Endothelial cell of umbilical vein (primary cell): ENCODE measurements at regions not wholly inside any gene's neighbourhood (a gene's known extent, or its start where the extent isn't known, plus 50 kb on each side); places are given as distances from the start of the nearest gene placed in this dataset.

Experiments
- EZH2 ChIP-seq: IDR thresholded peaks from 2 replicates; pipeline ENCODE4 v1.6.1; 2012; ENCODE audit warnings: borderline replicate concordance, low read depth, mild to moderate bottlenecking, moderate library complexity, low read length, inconsistent platforms; ENCODE audit not compliant: severe bottlenecking
- JUN ChIP-seq: IDR thresholded peaks from 2 replicates; pipeline ENCODE4 v1.6.1; 2011; ENCODE audit warnings: borderline replicate concordance, low read depth; ENCODE audit not compliant: insufficient read length, insufficient read depth
- POLR2A ChIP-seq: IDR thresholded peaks from 2 replicates; pipeline ENCODE4 v1.6.1; 2012; ENCODE audit warnings: low read depth, mild to moderate bottlenecking, control low read depth, low read length
- POLR2AphosphoS5 ChIP-seq: IDR thresholded peaks from 2 replicates; pipeline ENCODE4 v1.6.1; 2012; ENCODE audit warnings: low read depth, mild to moderate bottlenecking, control low read depth, low read length, moderate library complexity; ENCODE audit not compliant: insufficient read depth
- TF ChIP-seq, protein P1 (sequence below): IDR thresholded peaks from 2 replicates; pipeline ENCODE4 v1.6.1; 2011; ENCODE audit not compliant: insufficient read depth, insufficient read length
- TF ChIP-seq, protein P2 (sequence below), 2 donors: IDR thresholded peaks; 1 replicate in 1 of 2; 2 replicates in 1 of 2; pipeline ENCODE4 v1.5.1; 2011; ENCODE audit warnings: low read length in 2 of 2, mild to moderate bottlenecking in 2 of 2, moderate library complexity in 2 of 2, control low read depth in 1 of 2, inconsistent platforms in 1 of 2, low read depth in 1 of 2; ENCODE audit not compliant: insufficient read depth in 1 of 2; ENCODE audit errors: extremely low read depth in 1 of 2

DNA sequence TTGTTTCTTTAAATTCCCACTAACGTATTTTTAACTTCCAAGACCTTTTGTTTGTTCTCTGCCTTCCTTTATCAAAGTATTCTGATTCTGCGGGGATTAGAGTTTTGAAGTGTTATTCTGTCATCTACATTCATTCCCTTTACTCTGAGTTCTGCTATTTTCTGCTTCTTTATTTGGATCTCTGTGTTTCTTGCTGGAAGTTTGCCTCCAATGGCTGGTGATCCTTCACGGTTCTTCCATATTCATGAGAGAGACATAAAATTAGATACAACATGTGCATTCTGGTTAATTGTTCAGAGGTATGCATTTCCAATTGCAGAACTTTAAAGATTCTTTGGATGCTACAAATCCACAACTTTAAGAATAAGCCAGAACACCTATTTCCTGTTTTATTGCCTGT is 244.7 kb upstream of the ADARB2 start:
- TF ChIP-seq POLR2A (no peak), JUN (no peak), EZH2 (no peak), POLR2AphosphoS5 (no peak)
- TF ChIP-seq, protein P1, sequence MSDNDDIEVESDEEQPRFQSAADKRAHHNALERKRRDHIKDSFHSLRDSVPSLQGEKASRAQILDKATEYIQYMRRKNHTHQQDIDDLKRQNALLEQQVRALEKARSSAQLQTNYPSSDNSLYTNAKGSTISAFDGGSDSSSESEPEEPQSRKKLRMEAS: no peak
- TF ChIP-seq, protein P2, sequence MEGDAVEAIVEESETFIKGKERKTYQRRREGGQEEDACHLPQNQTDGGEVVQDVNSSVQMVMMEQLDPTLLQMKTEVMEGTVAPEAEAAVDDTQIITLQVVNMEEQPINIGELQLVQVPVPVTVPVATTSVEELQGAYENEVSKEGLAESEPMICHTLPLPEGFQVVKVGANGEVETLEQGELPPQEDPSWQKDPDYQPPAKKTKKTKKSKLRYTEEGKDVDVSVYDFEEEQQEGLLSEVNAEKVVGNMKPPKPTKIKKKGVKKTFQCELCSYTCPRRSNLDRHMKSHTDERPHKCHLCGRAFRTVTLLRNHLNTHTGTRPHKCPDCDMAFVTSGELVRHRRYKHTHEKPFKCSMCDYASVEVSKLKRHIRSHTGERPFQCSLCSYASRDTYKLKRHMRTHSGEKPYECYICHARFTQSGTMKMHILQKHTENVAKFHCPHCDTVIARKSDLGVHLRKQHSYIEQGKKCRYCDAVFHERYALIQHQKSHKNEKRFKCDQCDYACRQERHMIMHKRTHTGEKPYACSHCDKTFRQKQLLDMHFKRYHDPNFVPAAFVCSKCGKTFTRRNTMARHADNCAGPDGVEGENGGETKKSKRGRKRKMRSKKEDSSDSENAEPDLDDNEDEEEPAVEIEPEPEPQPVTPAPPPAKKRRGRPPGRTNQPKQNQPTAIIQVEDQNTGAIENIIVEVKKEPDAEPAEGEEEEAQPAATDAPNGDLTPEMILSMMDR (IDR thresholded peaks at IDR 0.05; ENCODE audit: extremely low read depth in 1 of 2, insufficient read depth in 1 of 2, low read depth in 1 of 2, low read length in 2 of 2): no peak
